H9 (cell line): ENCODE measurements at regions not wholly inside any gene's neighbourhood (a gene's known extent, or its start where the extent isn't known, plus 50 kb on each side); places are given as distances from the start of the nearest gene placed in this dataset.

Experiments
- DNase-seq: peaks from one replicate; pipeline ENCODE4 v3.0.0-alpha.2; 2017
- H2AFZ ChIP-seq: one replicate; pipeline ENCODE4 v1.6.1; 2013; ENCODE audit warnings: mild to moderate bottlenecking, low read length, control low read depth, moderate library complexity
- H2AK5ac ChIP-seq: 2 replicates; pipeline ENCODE4 v1.6.1; 2013; ENCODE audit warnings: low read length, control low read depth, mixed read lengths; ENCODE audit not compliant: insufficient read length
- H2BK120ac ChIP-seq: one replicate; pipeline ENCODE4 v1.6.1; 2013; ENCODE audit warnings: low read depth, mild to moderate bottlenecking, low read length, control low read depth, inconsistent platforms; ENCODE audit not compliant: poor library complexity, severe bottlenecking
- H2BK12ac ChIP-seq: 2 replicates; pipeline ENCODE4 v1.6.1; 2013; ENCODE audit warnings: low read length, control low read depth, mixed read lengths, low read depth; ENCODE audit not compliant: insufficient read length
- H2BK15ac ChIP-seq: 2 replicates; pipeline ENCODE4 v1.6.1; 2013; ENCODE audit warnings: low read depth, low read length, control low read depth
- H2BK20ac ChIP-seq: one replicate; pipeline ENCODE4 v1.6.1; 2013; ENCODE audit warnings: low read depth, mild to moderate bottlenecking, low read length, control low read depth, inconsistent platforms; ENCODE audit not compliant: poor library complexity, severe bottlenecking
- H2BK5ac ChIP-seq: 2 replicates; pipeline ENCODE4 v1.6.1; 2013; ENCODE audit warnings: low read length, control low read depth, mixed read lengths; ENCODE audit not compliant: insufficient read length
- H3K14ac ChIP-seq: 2 replicates; pipeline ENCODE4 v1.6.1; 2013; ENCODE audit warnings: low read length, control low read depth; ENCODE audit not compliant: insufficient read depth
- H3K18ac ChIP-seq: 2 replicates; pipeline ENCODE4 v1.6.1; 2013; ENCODE audit warnings: low read depth, mild to moderate bottlenecking, mixed read lengths, low read length, control low read depth; ENCODE audit not compliant: insufficient read length
- H3K23ac ChIP-seq: 2 replicates; pipeline ENCODE4 v1.6.1; 2013; ENCODE audit warnings: low read length, control low read depth, mixed read lengths, low read depth; ENCODE audit not compliant: insufficient read length
- H3K23me2 ChIP-seq: 2 replicates; pipeline ENCODE4 v1.6.1; 2013; ENCODE audit warnings: low read depth, mild to moderate bottlenecking, mixed read lengths, low read length, control low read depth; ENCODE audit not compliant: insufficient read length, poor library complexity, severe bottlenecking
- H3K27ac ChIP-seq: 2 replicates; pipeline ENCODE4 v1.5.1; 2013; ENCODE audit warnings: low read length, control low read depth, mixed read lengths, low read depth; ENCODE audit not compliant: insufficient read length
- H3K27me3 ChIP-seq: 2 replicates; pipeline ENCODE4 v1.6.1; 2013; ENCODE audit warnings: low read length, control low read depth, inconsistent platforms; ENCODE audit not compliant: insufficient read depth
- H3K4ac ChIP-seq: 2 replicates; pipeline ENCODE4 v1.6.1; 2013; ENCODE audit warnings: low read depth, mild to moderate bottlenecking, control low read depth, inconsistent platforms, low read length, moderate library complexity
- H3K4me1 ChIP-seq: 2 replicates; pipeline ENCODE4 v1.6.1; 2013; ENCODE audit warnings: low read length, control low read depth, inconsistent platforms; ENCODE audit not compliant: insufficient read depth
- H3K4me2 ChIP-seq: 2 replicates; pipeline ENCODE4 v1.6.1; 2013; ENCODE audit warnings: low read length, control low read depth, mixed read lengths; ENCODE audit not compliant: insufficient read length, insufficient read depth
- H3K56ac ChIP-seq: 2 replicates; pipeline ENCODE4 v1.6.1; 2013; ENCODE audit warnings: low read depth, mild to moderate bottlenecking, mixed read lengths, low read length, control low read depth; ENCODE audit not compliant: insufficient read length
- H3K79me1 ChIP-seq: 2 replicates; pipeline ENCODE4 v1.6.1; 2013; ENCODE audit warnings: low read depth, mild to moderate bottlenecking, moderate library complexity, low read length, control low read depth, inconsistent platforms; ENCODE audit not compliant: insufficient read depth, poor library complexity, severe bottlenecking
- H3K79me2 ChIP-seq: 2 replicates; pipeline ENCODE4 v1.6.1; 2013; ENCODE audit warnings: low read length, control low read depth, inconsistent platforms; ENCODE audit not compliant: insufficient read depth
- H3K9ac ChIP-seq: 2 replicates; pipeline ENCODE4 v1.6.1; 2013; ENCODE audit warnings: low read length, control low read depth, mixed read lengths; ENCODE audit not compliant: insufficient read length; ENCODE audit errors: extremely low read depth
- H3K9me3 ChIP-seq: one replicate; pipeline ENCODE4 v1.6.1; 2013; ENCODE audit warnings: low read depth, low read length, inconsistent platforms; ENCODE audit not compliant: control insufficient read depth
- H3T11ph ChIP-seq: one replicate; pipeline ENCODE4 v1.6.1; 2013; ENCODE audit warnings: mild to moderate bottlenecking, low read length, control low read depth, inconsistent platforms
- H4K20me1 ChIP-seq: one replicate; pipeline ENCODE4 v1.6.1; 2013; ENCODE audit not compliant: control insufficient read depth, insufficient read length, insufficient read depth
- H4K5ac ChIP-seq: 2 replicates; pipeline ENCODE4 v1.6.1; 2013; ENCODE audit warnings: low read depth, mild to moderate bottlenecking, mixed read lengths, low read length, control low read depth; ENCODE audit not compliant: insufficient read length
- H4K8ac ChIP-seq: replicated peaks from 2 replicates; pipeline ENCODE4 v1.6.1; 2013; ENCODE audit warnings: low read length, control low read depth, mixed read lengths, low read depth; ENCODE audit not compliant: insufficient read length
- H4K91ac ChIP-seq: 2 replicates; pipeline ENCODE4 v1.6.1; 2013; ENCODE audit warnings: low read depth, mild to moderate bottlenecking, moderate library complexity, mixed read lengths, low read length, control low read depth; ENCODE audit not compliant: insufficient read length
- H3K27ac Mint-ChIP-seq, 3 experiments: 2 replicates in 2 of 3; 3 replicates in 1 of 3; pipeline ENCODE4 v1.8.0; 2020 to 2021; ENCODE audit warnings: mixed read lengths in 3 of 3, mild to moderate bottlenecking in 1 of 3, moderate library complexity in 1 of 3
- H3K27me3 Mint-ChIP-seq: 2 replicates; pipeline ENCODE4 v1.8.0; 2021; ENCODE audit warnings: low read depth, mild to moderate bottlenecking, moderate library complexity, mixed read lengths
- H3K36me3 Mint-ChIP-seq, 3 experiments: 2 replicates in 2 of 3; 3 replicates in 1 of 3; pipeline ENCODE4 v1.8.0; 2020 to 2021; ENCODE audit warnings: low read depth in 3 of 3, mixed read lengths in 3 of 3; ENCODE audit not compliant: insufficient read depth in 1 of 3
- H3K4me1 Mint-ChIP-seq, 2 experiments: 2 replicates each; pipeline ENCODE4 v1.8.0; 2020; ENCODE audit warnings: mixed read lengths in 2 of 2
- H3K4me3 Mint-ChIP-seq, 2 experiments: 2 replicates in 1 of 2; 3 replicates in 1 of 2; pipeline ENCODE4 v1.8.0; 2020 to 2021; ENCODE audit warnings: mild to moderate bottlenecking in 2 of 2, mixed read lengths in 2 of 2, moderate library complexity in 1 of 2
- H3K9me3 Mint-ChIP-seq, 2 experiments: 2 replicates in 1 of 2; 3 replicates in 1 of 2; pipeline ENCODE4 v1.8.0; 2020; ENCODE audit warnings: mild to moderate bottlenecking in 2 of 2, mixed read lengths in 2 of 2, moderate library complexity in 1 of 2
- WGBS: extraction: QIAGEN DNeasy Blood & Tissue Kit; methylation state at CpG from one replicate; pipeline ENCODE4 v1.1.7; 2013; ENCODE audit warnings: missing lambda C conversion rate, low lambda C conversion rate, mixed read lengths; ENCODE audit not compliant: insufficient read length; ENCODE audit errors: extremely low coverage; 5-methylcytosine and 5-hydroxymethylcytosine counted together
- TF ChIP-seq, protein P1 (sequence below): fragments of 200-600 bp; sonication (generic); conservative IDR thresholded peaks from 3 replicates; pipeline ENCODE4 v1.8.0; 2021; ENCODE audit warnings: antibody characterized with exemption, mild to moderate bottlenecking

GRCh38 chr12:45596366-45596765 lies 133.1 kb upstream of the ARID2 start:
- H2AFZ ChIP-seq = no peak overlapping the region
- TF ChIP-seq, protein P1, sequence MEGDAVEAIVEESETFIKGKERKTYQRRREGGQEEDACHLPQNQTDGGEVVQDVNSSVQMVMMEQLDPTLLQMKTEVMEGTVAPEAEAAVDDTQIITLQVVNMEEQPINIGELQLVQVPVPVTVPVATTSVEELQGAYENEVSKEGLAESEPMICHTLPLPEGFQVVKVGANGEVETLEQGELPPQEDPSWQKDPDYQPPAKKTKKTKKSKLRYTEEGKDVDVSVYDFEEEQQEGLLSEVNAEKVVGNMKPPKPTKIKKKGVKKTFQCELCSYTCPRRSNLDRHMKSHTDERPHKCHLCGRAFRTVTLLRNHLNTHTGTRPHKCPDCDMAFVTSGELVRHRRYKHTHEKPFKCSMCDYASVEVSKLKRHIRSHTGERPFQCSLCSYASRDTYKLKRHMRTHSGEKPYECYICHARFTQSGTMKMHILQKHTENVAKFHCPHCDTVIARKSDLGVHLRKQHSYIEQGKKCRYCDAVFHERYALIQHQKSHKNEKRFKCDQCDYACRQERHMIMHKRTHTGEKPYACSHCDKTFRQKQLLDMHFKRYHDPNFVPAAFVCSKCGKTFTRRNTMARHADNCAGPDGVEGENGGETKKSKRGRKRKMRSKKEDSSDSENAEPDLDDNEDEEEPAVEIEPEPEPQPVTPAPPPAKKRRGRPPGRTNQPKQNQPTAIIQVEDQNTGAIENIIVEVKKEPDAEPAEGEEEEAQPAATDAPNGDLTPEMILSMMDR = no peak

More at GRCh38 chr12:45596366-45596765, 133.1 kb upstream of the ARID2 start:
- Mint-ChIP-seq H3K4me3 (no peak overlapping the region), H3K4me1 (no peaks in the 10 kb centered on the region), H3K36me3 (no peaks in the 10 kb centered on the region), H3K27ac (no peak overlapping the region), H3K27me3 (no peaks in the 10 kb centered on the region; the same call in 1 of the 2 replicates), H3K9me3 (0 out of 5 replicates have a peak, but pooled peaks cover 0 to 3% of the 10 kb centered on the region in 2 experiments)
- no peak overlapping the region for H3K4ac ChIP-seq
- no CpG with 5 or more reads among the region's 1 CpG for WGBS
- H2BK5ac ChIP-seq = no peak overlapping the region
- no peaks in the 10 kb centered on the region for H3K4me1 ChIP-seq
- no peaks in the 10 kb centered on the region for H3K79me2 ChIP-seq
- H4K5ac ChIP-seq = no peak overlapping the region
- no peak overlapping the region for H2BK15ac ChIP-seq
- H3K14ac ChIP-seq = no peak overlapping the region
- H4K8ac ChIP-seq = no peak overlapping the region
- no peaks in the 10 kb centered on the region for H3K23me2 ChIP-seq
- H2BK12ac ChIP-seq = no peak overlapping the region
- no peak for DNase-seq
- H2BK20ac ChIP-seq = no peak overlapping the region
- no peak overlapping the region for H2AK5ac ChIP-seq
- no peaks in the 10 kb centered on the region for H3K27me3 ChIP-seq
- H2BK120ac ChIP-seq = no peak overlapping the region
- no peaks in the 10 kb centered on the region for H4K20me1 ChIP-seq
- H3K79me1 ChIP-seq = no peaks in the 10 kb centered on the region
- H3K27ac ChIP-seq = no peak overlapping the region
- no peak overlapping the region for H3K4me2 ChIP-seq
- H3K9ac ChIP-seq = no peak overlapping the region
- no peaks in the 10 kb centered on the region for H3K9me3 ChIP-seq
- no peak overlapping the region for H4K91ac ChIP-seq
- H3T11ph ChIP-seq = no peak overlapping the region
- H3K56ac ChIP-seq = no peak overlapping the region
- H3K23ac ChIP-seq = no peak overlapping the region
- no peak overlapping the region for H3K18ac ChIP-seq
